ENCODE measurements at regions not wholly inside any gene's neighbourhood (a gene's known extent, or its start where the extent isn't known, plus 50 kb on each side); places are given as distances from the start of the nearest gene placed in this dataset.

DNA sequence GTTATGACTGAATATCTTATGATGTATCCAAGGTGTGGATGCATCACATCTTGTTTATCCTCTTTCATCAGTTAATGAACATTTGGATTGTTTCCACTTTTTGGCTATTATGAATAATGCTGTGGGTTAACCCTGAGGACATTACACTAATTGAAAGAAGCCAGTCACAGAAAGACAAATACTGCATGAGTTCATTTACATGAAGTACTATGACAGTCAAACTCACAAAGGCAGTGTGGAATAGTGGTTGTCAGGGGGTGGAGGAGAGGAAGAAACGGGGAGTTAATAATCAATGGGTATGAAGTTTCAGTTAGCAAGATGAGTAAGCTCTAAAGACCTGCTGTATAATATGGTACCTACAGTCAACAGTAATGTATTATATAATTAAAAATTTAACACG lies 409.4 kb upstream of the CTNND2 start:
- Histone ChIP-seq H3K27ac (ENCODE audit: low read length) (no peak overlapping the region), H3K4me3 (ENCODE audit: low read length) (no peak overlapping the region)

DNA sequence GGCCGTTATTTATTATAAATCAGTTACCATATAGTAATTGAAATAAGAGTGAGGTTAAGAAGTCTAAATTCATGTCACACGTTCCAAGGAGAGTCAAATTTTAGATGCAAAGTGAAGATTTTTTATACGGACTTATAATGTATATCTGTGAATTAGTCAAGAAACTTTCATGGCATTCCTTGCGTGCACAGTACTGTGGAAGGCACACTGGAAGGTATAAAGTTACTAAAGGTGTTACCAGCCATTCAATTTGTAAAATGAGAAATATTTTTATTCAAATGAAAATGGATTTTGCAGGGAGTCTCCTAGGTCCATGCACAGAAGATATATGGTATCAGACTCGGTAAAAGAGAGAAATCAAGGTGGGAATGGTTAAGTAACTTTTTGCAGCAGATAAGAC lies 408.1 kb upstream of the CTNND2 start:
- H3K9ac ChIP-seq (ENCODE audit: low read length): no peak overlapping the region
- H3K9me3 ChIP-seq (ENCODE audit: low read length): peaks cover 26% of the 10 kb centered on the region
- no peaks in the 10 kb centered on the region for H3K36me3 ChIP-seq (ENCODE audit: insufficient read depth, low read length)
- H4K20me1 ChIP-seq (ENCODE audit: insufficient read depth, low read depth, low read length): no peaks in the 10 kb centered on the region
- no peak overlapping the region for H3K4me3 ChIP-seq (ENCODE audit: low read length)
- H3K4me1 ChIP-seq (ENCODE audit: low read length): no peaks in the 10 kb centered on the region
- no peak for DNase-seq
- no peak overlapping the region for H2AFZ ChIP-seq (ENCODE audit: low read length)
- H3K9me2 ChIP-seq (replicated peaks; ENCODE audit: insufficient read depth, low read length): no peaks in the 10 kb centered on the region
- no peak overlapping the region for H3K4me2 ChIP-seq (ENCODE audit: low read depth, low read length, poor library complexity, severe bottlenecking)
- no peaks in the 10 kb centered on the region for H3K79me2 ChIP-seq (ENCODE audit: low read length)
- no peak overlapping the region for H3K27ac ChIP-seq (ENCODE audit: low read length)
- H3K27me3 ChIP-seq (ENCODE audit: low read length): no peaks in the 10 kb centered on the region

More for the DNA sequence above, 409.4 kb upstream of the CTNND2 start:
- no peak overlapping the region for H3K4me2 ChIP-seq (ENCODE audit: low read depth, low read length, poor library complexity, severe bottlenecking)
- no peaks in the 10 kb centered on the region for H3K9me2 ChIP-seq (replicated peaks; ENCODE audit: insufficient read depth, low read length)
- no peak overlapping the region for H2AFZ ChIP-seq (ENCODE audit: low read length)
- no peaks in the 10 kb centered on the region for H4K20me1 ChIP-seq (ENCODE audit: insufficient read depth, low read depth, low read length)
- no peak overlapping the region for H3K9ac ChIP-seq (ENCODE audit: low read length)
- no peaks in the 10 kb centered on the region for H3K36me3 ChIP-seq (ENCODE audit: insufficient read depth, low read length)
- peaks cover 27% of the 10 kb centered on the region for H3K9me3 ChIP-seq (ENCODE audit: low read length)
- no peaks in the 10 kb centered on the region for H3K4me1 ChIP-seq (ENCODE audit: low read length)
- H3K79me2 ChIP-seq (ENCODE audit: low read length): no peaks in the 10 kb centered on the region
- no peaks in the 10 kb centered on the region for H3K27me3 ChIP-seq (ENCODE audit: low read length)
- no peak for DNase-seq

GRCh38 chr5:12294151-12294550 lies 389.9 kb upstream of the CTNND2 start:
- no peak for DNase-seq
- H3K27ac ChIP-seq (ENCODE audit: low read length): no peak overlapping the region
- H3K4me3 ChIP-seq (ENCODE audit: low read length): no peak overlapping the region
- H3K79me2 ChIP-seq (ENCODE audit: low read length): no peaks in the 10 kb centered on the region
- H3K9ac ChIP-seq (ENCODE audit: low read length): no peak overlapping the region
- no peaks in the 10 kb centered on the region for H3K9me2 ChIP-seq (replicated peaks; ENCODE audit: insufficient read depth, low read length)
- no peaks in the 10 kb centered on the region for H3K36me3 ChIP-seq (ENCODE audit: insufficient read depth, low read length)
- no peaks in the 10 kb centered on the region for H3K4me1 ChIP-seq (ENCODE audit: low read length)
- peaks cover 19% of the 10 kb centered on the region for H3K9me3 ChIP-seq (ENCODE audit: low read length)
- H3K4me2 ChIP-seq (ENCODE audit: low read depth, low read length, poor library complexity, severe bottlenecking): no peak overlapping the region
- H4K20me1 ChIP-seq (ENCODE audit: insufficient read depth, low read depth, low read length): no peaks in the 10 kb centered on the region
- H3K27me3 ChIP-seq (ENCODE audit: low read length): no peaks in the 10 kb centered on the region
- no peak overlapping the region for H2AFZ ChIP-seq (ENCODE audit: low read length)

DNA sequence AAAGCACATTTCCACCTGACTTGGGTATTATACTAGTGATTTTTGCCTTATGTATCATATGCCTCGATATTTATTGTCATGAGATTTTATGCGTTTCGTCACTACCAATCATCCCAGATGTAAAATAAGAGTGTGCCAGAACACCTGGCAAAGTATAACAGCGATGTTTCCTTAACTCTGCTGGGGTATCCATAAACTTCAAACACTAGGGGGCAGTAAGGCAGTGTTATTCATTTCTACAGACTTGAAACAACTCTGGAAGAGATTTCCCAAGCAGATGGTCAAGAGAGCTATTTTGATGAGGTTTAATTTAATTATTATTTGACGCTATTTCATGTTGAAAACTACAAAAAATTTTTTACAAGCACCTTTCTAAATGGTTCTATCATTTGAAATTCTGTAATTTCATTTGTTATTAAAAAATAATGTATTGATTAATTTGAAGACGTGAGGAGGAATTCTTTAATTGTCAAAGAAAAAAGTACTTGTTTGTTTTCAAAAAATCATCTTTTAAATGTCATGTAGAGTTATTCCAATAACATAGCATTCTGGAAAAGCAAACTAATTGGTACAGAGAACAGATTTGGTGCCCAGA lies 388.5 kb upstream of the CTNND2 start:
- no peaks in the 10 kb centered on the region for H3K36me3 ChIP-seq (ENCODE audit: insufficient read depth, low read length)

GRCh38 chr5:12284604-12285003 lies 380.4 kb upstream of the CTNND2 start:
- H3K79me2 ChIP-seq (ENCODE audit: low read length): no peaks in the 10 kb centered on the region
- no peaks in the 10 kb centered on the region for H3K36me3 ChIP-seq (ENCODE audit: insufficient read depth, low read length)
- H3K4me1 ChIP-seq (ENCODE audit: low read length): no peaks in the 10 kb centered on the region
- no peak overlapping the region for H3K27ac ChIP-seq (ENCODE audit: low read length)
- H3K9me2 ChIP-seq (replicated peaks; ENCODE audit: insufficient read depth, low read length): no peaks in the 10 kb centered on the region
- no peak overlapping the region for H3K9ac ChIP-seq (ENCODE audit: low read length)
- H3K4me3 ChIP-seq (ENCODE audit: low read length): no peak overlapping the region
- H3K9me3 ChIP-seq (ENCODE audit: low read length): peaks cover 33% of the 10 kb centered on the region
- H3K27me3 ChIP-seq (ENCODE audit: low read length): no peaks in the 10 kb centered on the region
- no peak for DNase-seq
- no peak overlapping the region for H2AFZ ChIP-seq (ENCODE audit: low read length)
- H4K20me1 ChIP-seq (ENCODE audit: insufficient read depth, low read depth, low read length): no peaks in the 10 kb centered on the region
- no peak overlapping the region for H3K4me2 ChIP-seq (ENCODE audit: low read depth, low read length, poor library complexity, severe bottlenecking)

More for the DNA sequence above, 388.5 kb upstream of the CTNND2 start:
- Histone ChIP-seq H3K4me2 (ENCODE audit: low read depth, low read length, poor library complexity, severe bottlenecking) (no peak overlapping the region), H3K9ac (ENCODE audit: low read length) (no peak overlapping the region), H3K27me3 (ENCODE audit: low read length) (no peaks in the 10 kb centered on the region), H4K20me1 (ENCODE audit: insufficient read depth, low read depth, low read length) (no peaks in the 10 kb centered on the region), H3K4me1 (ENCODE audit: low read length) (no peaks in the 10 kb centered on the region), H3K9me3 (ENCODE audit: low read length) (peaks cover 25% of the 10 kb centered on the region), H3K4me3 (ENCODE audit: low read length) (no peak overlapping the region), H3K79me2 (ENCODE audit: low read length) (no peaks in the 10 kb centered on the region), H2AFZ (ENCODE audit: low read length) (no peak overlapping the region), H3K9me2 (replicated peaks; ENCODE audit: insufficient read depth, low read length) (no peaks in the 10 kb centered on the region), H3K27ac (ENCODE audit: low read length) (no peak overlapping the region)
- DNase-seq: peak; percentile 72

DNA sequence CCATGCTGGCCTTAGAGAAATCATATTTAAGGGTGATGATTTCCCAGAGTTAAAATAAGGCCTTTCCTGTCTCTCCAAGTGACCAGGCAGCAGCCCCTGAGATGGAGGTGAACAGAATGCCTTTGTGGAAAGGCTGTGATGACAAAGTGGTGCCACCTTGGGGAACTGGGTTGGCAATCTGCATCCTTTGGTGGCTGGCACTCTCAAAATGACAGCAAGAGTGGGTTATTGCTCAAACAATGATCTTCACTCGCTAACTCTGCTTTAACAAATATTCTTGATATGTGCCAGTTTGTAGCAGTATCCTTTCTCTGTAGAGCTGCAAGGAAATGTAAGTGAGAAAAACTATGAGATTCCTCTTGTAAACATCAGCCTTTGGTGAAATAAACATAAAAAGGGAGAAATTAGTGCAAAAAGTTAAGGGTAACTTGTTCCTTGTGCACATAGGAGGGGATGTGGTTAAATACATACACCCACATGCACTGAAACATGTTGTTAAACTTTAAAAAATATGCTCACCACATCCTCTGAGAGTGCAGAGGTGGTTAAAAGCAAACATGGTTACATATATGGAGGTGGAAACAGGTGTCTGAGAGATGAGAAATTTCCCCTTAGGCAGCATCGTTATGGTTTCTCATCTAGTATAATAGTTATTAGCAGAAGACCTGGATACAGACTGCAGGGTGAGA lies 373.4 kb upstream of the CTNND2 start:
- no peak for DNase-seq
- Histone ChIP-seq H3K79me2 (ENCODE audit: low read length) (no peaks in the 10 kb centered on the region), H3K27ac (ENCODE audit: low read length) (no peak overlapping the region), H3K9me3 (ENCODE audit: low read length) (peaks cover 40% of the 10 kb centered on the region), H3K27me3 (ENCODE audit: low read length) (no peaks in the 10 kb centered on the region), H3K9me2 (replicated peaks; ENCODE audit: insufficient read depth, low read length) (no peaks in the 10 kb centered on the region), H3K4me1 (ENCODE audit: low read length) (no peaks in the 10 kb centered on the region), H3K36me3 (ENCODE audit: insufficient read depth, low read length) (no peaks in the 10 kb centered on the region), H4K20me1 (ENCODE audit: insufficient read depth, low read depth, low read length) (no peaks in the 10 kb centered on the region), H3K9ac (ENCODE audit: low read length) (no peak overlapping the region), H2AFZ (ENCODE audit: low read length) (no peak overlapping the region), H3K4me2 (ENCODE audit: low read depth, low read length, poor library complexity, severe bottlenecking) (no peak overlapping the region), H3K4me3 (ENCODE audit: low read length) (no peak overlapping the region)

GRCh38 chr5:12274236-12274635 lies 370.0 kb upstream of the CTNND2 start:
- peaks cover 42% of the 10 kb centered on the region for H3K9me3 ChIP-seq (ENCODE audit: low read length)
- no peak overlapping the region for H3K9ac ChIP-seq (ENCODE audit: low read length)
- H3K79me2 ChIP-seq (ENCODE audit: low read length): no peaks in the 10 kb centered on the region
- H4K20me1 ChIP-seq (ENCODE audit: insufficient read depth, low read depth, low read length): no peaks in the 10 kb centered on the region
- no peaks in the 10 kb centered on the region for H3K27me3 ChIP-seq (ENCODE audit: low read length)
- H3K4me2 ChIP-seq (ENCODE audit: low read depth, low read length, poor library complexity, severe bottlenecking): no peak overlapping the region
- H3K4me1 ChIP-seq (ENCODE audit: low read length): no peaks in the 10 kb centered on the region
- no peak overlapping the region for H3K4me3 ChIP-seq (ENCODE audit: low read length)
- H3K9me2 ChIP-seq (replicated peaks; ENCODE audit: insufficient read depth, low read length): no peaks in the 10 kb centered on the region
- no peak overlapping the region for H2AFZ ChIP-seq (ENCODE audit: low read length)
- DNase-seq: no peak
- no peak overlapping the region for H3K27ac ChIP-seq (ENCODE audit: low read length)
- H3K36me3 ChIP-seq (ENCODE audit: insufficient read depth, low read length): no peaks in the 10 kb centered on the region

DNA sequence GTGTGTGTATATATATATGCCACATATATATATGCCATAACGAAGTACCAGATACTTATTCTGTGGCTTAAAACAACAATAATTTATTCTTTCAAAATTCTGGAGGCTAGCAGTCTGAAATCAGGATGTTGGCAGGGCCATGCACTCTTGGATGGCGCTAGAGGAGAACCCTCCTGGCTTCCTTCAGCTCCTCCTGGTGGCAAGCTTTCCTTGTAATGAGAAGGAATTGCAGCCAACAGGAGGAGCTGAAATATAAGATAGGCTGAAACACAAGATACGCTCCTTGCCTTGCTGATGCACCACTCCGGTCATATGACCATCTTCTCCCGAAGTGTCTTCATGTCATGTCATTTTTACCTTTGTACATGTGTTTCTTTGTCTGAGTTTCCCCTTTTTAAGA lies 368.1 kb upstream of the CTNND2 start:
- Histone ChIP-seq H3K9ac (ENCODE audit: low read length) (no peak overlapping the region), H2AFZ (ENCODE audit: low read length) (no peak overlapping the region), H3K9me3 (ENCODE audit: low read length) (peaks cover 42% of the 10 kb centered on the region), H3K27me3 (ENCODE audit: low read length) (no peaks in the 10 kb centered on the region), H4K20me1 (ENCODE audit: insufficient read depth, low read depth, low read length) (no peaks in the 10 kb centered on the region), H3K4me2 (ENCODE audit: low read depth, low read length, poor library complexity, severe bottlenecking) (no peak overlapping the region), H3K27ac (ENCODE audit: low read length) (no peak overlapping the region), H3K36me3 (ENCODE audit: insufficient read depth, low read length) (no peaks in the 10 kb centered on the region), H3K9me2 (replicated peaks; ENCODE audit: insufficient read depth, low read length) (no peaks in the 10 kb centered on the region), H3K4me3 (ENCODE audit: low read length) (no peak overlapping the region), H3K79me2 (ENCODE audit: low read length) (no peaks in the 10 kb centered on the region), H3K4me1 (ENCODE audit: low read length) (no peaks in the 10 kb centered on the region)
- no peak for DNase-seq

Data from Karpas-422 (cell line).